HG03521 (cell line): ENCODE measurements at regions not wholly inside any gene's neighbourhood (a gene's known extent, or its start where the extent isn't known, plus 50 kb on each side); places are given as distances from the start of the nearest gene placed in this dataset.
"Not testable (repeated sequence)": the region's sequence is repeated elsewhere in the genome, so short reads cannot be mapped to it uniquely, and the experiment has no call there.

ENCODE experiments used
- ATAC-seq: cut with Tn5 transposase; IDR thresholded peaks from one replicate; pipeline ENCODE4 v1.9.1; 2021; ENCODE audit warnings: mild to moderate bottlenecking, moderate library complexity; ENCODE audit not compliant: unreplicated experiment

GRCh38 chr15:95760508-95760907, 570.0 kb upstream of the NR2F2 start:
- ATAC-seq, result no peak

- no peak for ATAC-seq
Measured at GRCh38 chr15:95761501-95762165, 568.9 kb upstream of the NR2F2 start.

DNA sequence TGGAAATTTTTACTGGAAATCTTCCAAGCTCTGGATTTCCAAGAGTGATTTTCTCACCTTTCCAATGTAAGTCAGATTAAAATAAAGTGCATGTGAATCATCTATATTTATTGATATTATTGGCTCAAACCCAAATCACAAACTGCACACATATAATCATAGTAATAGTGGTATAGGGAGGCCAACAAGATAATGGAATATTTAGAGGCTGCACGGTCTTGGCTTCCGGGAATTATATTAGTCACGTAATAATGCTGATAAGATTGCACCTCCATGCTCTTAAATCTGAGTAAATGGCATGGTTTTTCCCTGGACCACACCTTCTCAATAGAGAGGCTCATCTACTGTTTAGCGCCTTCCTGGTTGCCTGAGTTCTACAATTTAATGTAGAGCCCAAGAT, 567.1 kb upstream of the NR2F2 start:
- ATAC-seq, result no peak

GRCh38 chr15:95765161-95765560, 565.3 kb upstream of the NR2F2 start:
- ATAC-seq, result no peak

DNA sequence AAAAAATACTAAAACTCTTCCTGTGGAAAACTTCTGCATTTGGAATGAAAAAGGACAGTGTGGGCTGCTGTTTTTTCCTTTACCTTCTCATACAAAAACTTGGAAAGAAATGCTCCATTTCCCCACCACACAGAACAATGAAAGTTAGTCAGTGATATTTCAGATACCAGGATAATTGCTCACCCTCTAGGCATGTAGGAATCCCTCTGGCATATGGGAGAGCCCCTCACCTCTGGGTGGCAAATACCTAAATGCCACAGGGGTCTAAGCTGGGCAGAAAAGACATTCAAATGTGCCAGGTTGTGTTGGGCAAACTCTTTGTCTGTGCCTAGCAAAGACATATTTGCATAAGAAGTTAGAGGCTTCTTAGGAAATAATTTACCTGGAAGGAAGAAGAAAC, 560.3 kb upstream of the NR2F2 start:
- ATAC-seq, result no peak

- ATAC-seq, result no peak
Measured at GRCh38 chr15:95772982-95773381, 557.5 kb upstream of the NR2F2 start.

DNA sequence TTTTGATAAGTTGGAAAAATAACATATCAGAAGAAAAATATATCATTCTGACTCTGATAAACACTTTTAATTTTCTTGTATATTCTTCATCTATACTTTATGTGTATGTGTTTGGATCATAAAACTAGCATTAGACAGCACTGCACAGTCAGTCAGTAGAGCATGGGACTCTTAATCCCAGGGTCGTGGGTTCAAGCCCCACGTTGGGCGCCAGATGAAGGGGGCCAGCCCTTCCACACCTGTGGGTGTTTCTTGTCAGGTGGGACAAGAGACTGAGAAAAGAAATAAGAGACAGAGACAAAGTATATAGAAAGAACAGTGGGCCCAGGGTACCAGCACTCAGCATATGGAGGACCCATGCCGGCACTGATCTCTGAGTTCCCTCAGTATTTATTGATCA, 546.0 kb upstream of the NR2F2 start:
- no peak for ATAC-seq

DNA sequence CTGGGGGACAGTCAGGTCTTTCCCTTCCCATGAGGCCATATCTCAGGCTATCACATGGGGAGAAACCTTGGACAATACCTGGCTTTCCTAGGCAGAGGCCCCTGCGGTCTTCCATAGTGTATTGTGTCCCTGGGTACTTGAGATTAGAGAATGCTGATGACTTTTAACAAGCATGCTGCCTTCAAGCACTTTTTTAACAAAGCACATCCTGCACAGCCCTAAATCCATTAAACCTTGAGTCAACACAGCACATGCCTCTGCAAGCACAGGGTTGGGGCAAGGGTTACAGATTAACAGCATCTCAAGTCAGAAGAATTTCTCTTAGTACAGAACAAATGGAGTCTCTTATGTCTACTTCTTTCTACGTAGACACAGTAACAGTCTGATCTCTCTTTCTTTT, 545.2 kb upstream of the NR2F2 start:
- ATAC-seq, result not testable (repeated sequence)

DNA sequence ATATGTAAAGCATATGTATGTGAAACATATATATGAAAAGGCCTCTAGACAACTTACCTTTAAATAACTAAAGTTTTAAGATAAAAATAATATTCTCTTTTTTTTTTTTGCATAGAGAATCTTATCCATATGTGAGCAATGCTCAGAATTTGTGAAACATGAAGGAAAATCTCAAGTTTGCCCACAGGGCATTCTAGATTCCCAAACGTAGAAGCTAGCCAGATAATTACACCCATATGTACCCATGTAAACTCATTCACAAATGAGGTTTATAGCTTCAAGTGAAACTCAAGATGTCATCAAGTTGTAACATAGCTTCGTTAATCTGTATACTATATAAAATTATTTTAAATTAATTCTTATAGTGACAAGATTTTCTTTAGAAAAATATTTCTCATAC, 537.3 kb upstream of the NR2F2 start:
- no peak for ATAC-seq

DNA sequence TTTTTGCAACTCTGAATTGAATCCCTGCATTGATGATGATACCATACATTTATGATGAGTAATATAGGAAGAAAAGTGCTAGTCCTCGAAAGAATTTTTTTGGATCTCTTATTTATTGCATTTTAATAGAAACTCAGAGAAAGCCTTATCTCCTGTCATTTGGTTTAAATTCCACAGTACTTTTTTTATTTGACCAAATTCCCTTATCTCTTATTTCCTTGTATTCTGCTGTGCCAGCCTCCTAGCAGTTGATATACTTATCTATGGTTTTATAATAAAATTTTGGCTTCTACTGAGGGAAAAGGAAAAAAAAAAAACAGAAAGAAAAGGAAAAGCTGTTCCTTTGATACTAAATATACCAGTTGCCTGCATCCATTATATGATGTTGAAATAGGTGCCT, 535.1 kb upstream of the NR2F2 start:
- ATAC-seq, result no peak

DNA sequence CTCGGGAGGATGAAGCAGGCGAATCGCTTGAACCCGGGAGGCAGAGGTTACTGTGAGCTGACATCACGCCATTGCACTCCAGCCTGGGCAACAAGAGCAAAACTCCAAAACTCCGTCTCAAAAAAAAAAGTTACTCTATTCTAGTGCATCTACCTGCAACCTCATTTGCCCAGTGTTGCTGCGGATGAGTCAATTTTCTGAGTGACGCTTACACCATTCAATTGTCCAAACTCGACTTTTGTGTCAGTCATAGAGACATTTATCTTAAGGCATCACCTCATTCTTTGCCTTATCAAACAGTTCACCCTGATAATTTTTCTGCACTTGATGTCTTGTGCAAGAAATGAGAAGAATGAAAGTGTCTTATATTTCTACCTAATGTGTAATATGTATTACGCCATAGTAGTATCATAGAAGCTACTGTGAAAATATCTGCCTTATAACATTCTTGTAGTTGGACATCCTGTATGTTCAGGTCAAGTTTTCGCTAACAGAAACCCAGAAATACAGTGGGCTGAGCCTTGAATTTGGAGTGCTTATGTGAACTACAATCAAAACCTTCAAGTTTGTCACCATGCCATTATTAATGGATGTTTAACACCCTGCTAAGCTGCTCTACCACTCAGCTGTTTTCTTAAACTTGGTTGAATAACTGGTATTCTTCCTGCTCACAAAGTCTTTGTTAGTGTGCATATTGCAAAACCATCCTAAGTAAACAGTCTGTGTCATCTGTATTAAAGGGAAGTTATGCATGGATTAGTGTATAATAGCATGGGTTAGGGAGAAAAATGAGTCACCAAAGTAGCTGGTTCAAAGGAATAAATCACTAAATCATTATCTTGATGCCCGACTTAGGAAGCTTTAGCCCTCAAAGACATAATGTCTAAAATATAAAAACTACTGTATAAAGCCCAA, 531.0 kb upstream of the NR2F2 start:
- ATAC-seq, result no peak

DNA sequence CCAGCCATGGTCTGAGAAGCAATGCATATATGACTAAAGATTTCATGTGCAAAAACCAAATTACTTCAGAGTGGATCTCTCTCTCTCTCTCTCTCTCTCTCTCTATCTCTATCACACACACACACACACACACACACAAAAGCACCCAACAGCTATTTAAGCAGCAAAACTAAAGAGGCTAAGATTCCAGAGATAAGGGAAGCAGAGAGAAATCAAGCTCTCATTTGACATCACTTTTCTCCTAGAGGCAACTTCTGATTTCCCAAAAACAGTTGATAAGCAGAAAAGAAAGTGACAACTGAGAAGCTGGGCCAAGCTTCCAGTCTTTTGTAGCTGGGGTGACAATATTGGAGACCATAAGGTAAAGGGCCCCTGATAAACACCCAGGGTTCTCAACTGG, 526.0 kb upstream of the NR2F2 start:
- ATAC-seq, result no peak

- ATAC-seq, result no peak
Measured at GRCh38 chr15:95812491-95812890, 518.0 kb upstream of the NR2F2 start.

GRCh38 chr15:95814908-95815307, 515.6 kb upstream of the NR2F2 start:
- no peak for ATAC-seq

- ATAC-seq, result no peak
Measured at GRCh38 chr15:95816591-95816990, 513.9 kb upstream of the NR2F2 start.

- no peak for ATAC-seq
Measured at GRCh38 chr15:95822961-95823360, 507.5 kb upstream of the NR2F2 start.

- no peak for ATAC-seq
Measured at GRCh38 chr15:95825208-95825607, 505.3 kb upstream of the NR2F2 start.

- ATAC-seq, result no peak
Measured at GRCh38 chr15:95825671-95826411, 504.7 kb upstream of the NR2F2 start.

DNA sequence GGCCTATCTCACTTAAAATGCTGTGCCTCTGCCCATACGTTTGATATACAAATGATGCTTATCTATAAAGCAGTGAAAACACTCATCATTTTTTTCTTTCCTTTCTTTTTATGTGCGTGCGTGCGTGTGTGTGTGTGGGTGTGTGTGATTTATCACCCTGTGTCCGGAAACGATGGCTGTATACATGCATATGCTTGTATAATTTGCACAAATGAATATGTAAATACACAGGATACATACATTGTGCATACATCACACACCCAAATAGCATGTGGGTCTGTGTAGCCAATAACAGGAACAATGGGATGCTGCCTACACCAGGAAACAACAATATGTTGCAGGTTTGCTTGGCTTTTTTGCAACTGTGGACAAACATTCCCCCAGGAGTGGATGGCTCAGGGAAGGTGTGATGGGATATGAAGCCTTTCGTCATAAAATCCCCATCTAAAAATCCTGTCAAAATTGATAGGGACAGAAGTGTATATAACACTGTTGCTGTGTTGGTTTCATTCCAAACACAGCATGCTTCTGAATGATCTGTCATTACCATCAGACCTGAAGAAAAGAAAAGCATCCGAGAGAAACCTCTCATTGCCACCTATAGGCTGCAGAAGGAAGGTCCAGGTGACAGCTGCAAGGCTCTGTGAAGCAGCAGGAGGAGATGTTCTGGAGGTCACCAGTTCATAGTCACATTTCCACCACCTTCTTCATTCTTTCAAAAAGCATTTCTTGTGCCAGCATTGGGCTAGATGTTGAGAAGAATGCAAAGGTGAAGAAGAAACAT, 503.9 kb upstream of the NR2F2 start:
- ATAC-seq, result no peak

DNA sequence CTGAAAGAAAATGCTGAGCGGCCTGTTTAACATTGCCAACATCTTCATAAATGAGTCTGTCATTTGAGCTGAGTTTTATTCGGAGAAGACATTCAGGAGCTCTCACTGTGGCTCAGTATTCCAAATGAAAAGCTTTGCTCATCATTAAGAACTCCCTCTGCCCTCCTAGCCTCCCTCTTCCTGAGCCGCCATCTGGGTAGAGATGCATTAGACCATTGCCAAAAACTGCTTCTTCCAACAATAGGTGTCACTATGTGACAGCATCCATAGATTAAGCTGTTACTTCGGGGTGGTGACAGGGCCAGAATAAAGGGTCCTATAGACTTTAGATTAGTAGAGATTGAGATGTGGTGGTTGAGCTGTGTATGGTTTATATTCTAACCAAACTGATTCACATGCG, 501.4 kb upstream of the NR2F2 start:
- no peak for ATAC-seq

GRCh38 chr15:95830281-95830680, 500.2 kb upstream of the NR2F2 start:
- ATAC-seq, result no peak
